GM21528 (cell line): ENCODE measurements at regions not wholly inside any gene's neighbourhood (a gene's known extent, or its start where the extent isn't known, plus 50 kb on each side); places are given as distances from the start of the nearest gene placed in this dataset.
A peak's percentile ranks its signal among the peaks of the same experiment; 100 is the strongest.

Source experiments
- ATAC-seq: cut with Tn5 transposase; IDR thresholded peaks from one replicate; pipeline ENCODE4 v1.9.1; 2021; ENCODE audit warnings: mild to moderate bottlenecking, moderate library complexity; ENCODE audit not compliant: unreplicated experiment, low FRiP score

DNA sequence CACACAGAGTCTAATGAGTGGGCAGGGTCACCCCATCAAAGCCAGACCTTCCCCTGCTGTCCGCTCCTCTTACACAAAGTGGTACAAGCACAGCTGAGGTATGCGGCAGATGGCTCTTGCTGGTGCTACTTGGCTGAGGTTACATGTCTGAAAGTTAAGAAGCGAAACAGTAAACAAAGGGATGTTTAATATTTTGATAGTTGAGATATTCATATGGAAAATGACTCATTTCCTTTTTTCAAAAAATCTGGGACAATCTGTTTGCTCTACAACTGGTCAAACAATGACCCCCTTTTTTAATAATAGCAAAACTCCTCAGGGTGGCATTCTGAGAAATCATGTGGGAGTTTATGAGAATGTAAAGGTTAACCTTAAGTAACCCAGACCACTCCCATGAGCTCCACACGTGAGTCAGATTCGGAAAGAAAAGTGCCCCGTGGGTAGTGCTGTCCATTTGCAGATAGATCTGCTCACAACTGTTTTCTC lies 245.3 kb downstream of the TBXT start:
- no peak for ATAC-seq

DNA sequence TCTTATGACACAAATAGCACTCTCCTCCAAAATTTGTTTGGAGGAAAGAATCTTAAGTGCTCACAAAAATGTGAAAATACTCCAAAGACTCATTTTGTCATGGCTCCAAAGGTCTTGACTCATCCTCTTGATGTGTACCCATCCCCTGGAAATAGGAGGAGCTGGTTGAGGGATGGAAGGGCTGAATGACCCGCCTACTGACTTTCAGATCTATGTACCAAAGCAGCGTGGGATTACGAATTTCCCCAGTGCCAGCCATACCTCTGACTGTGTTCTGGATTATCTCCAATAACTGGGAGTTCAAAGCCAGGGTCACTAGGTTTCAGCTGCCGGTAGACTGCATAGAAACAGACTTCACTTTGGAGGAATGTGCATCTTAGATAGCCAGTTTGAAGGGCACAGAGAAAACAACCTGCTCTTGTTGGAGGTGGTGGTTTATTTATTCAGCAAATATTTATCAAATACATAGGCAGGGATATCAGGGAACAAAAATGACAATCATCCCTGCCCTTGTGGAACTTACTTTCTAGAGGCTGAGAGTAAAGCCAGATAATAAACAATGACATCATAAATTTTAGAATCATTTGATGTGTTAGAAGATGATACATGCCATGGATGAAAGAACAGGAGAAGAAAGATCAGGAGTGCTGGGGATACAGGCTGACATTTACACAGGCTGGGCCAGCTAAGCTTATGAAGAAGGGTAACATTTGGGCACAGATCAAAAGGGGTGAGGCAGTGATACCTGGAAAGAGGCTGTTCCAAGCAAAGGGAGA lies 246.6 kb downstream of the TBXT start:
- no peak for ATAC-seq

DNA sequence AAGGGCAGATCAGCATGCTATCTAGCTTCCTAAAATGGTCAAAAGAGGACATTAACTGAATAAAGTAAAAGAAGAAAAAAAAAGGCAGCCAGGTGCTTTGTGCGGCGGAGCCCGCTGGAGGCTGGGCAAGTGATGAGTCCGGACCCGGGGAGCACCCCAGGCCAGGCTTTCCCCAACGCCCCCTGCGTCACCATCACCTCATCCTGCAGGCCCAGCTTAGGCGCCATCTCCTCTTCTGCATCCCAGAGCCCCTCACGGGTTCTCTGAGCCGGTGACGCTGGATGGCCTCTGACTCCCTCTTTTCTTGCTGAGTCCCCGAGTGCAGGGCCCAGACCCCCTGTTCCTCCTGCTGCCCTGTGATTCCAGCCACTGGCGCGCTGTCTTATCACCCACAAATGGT lies 250.1 kb downstream of the TBXT start:
- no peak for ATAC-seq

DNA sequence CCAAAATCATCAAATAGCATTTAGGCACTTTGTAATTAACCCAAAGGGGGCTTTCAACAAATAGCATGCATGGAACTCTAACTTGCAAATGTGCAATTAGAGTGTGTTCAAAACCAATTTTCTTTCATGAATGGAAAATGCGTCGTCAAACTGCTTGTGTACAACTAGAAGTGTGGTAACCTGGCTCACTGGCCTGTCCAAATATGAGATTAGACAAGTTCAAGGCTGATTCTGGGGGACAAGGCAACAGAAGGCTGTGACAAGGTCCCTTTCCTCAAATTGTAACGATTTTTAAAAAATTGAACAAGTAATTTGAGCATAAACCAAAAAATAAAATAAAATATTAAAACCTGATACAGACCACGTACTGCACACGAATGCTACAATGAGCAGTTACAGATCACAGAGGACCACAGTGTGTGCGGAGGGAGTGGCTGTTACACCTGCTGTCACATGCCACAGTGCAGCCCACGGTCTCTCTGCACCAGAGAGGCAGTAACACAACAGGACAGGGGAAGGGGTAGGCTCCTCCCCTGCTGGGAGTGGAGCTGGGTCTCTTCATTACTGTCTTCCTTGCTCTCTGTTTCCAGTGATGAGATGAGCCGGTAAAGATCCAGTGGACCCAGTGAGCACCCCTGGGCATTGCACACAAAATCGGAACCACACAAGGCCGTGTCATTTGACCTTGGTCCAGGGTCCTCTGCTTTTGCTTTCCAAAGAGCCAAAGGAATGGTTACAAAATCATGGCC lies 252.2 kb upstream of the PDE10A start:
- ATAC-seq, result no peak

DNA sequence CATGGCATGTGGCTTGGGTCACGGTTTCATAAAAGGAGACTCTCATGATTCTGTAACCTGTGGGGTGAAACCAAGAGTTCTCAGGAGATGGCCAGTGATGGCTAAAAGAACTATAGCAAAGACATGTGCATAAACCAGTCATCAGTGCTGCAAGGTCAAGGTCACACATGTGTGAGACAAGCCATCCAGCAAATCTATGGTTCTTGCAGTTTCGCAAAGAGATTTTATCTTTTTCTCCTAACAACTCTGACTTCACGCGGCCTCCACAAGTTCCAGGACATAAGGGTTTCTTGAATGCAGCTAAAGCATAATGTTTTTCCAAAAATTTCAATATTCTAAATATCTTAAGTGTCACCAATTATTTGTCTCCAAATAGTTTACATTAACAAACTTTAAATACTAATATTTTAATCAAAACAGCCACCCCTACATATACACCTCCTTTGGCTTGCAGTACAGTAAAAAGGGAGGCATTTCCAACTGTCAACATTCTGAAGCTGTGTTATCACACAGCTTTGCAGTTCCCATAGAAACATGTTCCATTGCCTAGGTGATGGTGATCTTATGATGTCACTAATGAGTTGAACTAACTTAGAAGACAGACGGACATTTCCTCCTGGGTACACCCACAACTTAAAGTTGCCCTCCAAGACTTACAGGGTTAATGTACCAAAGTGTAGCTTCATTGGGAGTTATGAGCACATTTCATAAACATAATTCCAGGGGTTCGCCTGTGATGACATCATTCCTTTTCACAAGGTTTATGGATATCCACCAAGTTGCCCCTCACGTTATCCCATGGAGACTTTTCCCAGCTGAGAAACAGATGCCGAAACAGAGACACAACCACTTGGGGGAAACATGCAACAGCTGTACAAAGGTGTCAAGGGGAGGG lies 250.9 kb upstream of the PDE10A start:
- ATAC-seq, result no peak

DNA sequence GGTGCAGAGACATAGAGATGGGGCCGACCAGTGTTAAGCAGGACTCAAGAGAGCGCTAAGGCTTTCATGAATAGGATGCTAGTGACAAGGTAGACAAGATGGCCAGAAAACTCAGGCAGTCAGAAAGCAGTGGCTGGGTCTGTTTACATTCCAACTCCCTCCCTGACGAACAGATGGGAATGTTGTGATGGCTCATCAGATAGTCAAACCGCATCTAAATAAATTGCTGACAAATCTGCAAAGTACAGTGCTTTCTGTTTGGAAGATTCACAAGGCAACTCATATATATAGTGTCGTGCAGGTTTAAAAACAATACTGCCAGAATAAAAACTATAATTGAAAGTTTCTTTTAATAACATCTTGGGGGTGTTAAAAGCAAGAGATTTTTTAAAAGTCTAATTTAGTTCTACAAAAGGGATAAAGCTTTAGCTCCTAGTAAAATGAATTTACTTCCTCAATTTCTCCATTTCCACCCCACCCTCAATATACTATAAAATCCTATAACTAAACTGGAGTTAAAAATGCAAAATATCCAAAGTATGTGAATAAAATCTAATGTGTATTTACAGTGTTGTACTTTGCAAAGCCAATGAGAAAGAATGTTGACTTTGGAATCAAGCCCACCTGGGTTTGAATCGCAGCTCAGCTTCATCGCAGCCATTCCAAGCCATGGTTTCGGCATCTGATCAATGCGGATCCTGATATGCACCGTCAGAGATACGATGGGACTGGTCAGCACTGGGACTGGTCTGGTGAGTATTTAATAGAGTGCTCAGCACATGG lies 247.3 kb upstream of the PDE10A start:
- no peak for ATAC-seq

DNA sequence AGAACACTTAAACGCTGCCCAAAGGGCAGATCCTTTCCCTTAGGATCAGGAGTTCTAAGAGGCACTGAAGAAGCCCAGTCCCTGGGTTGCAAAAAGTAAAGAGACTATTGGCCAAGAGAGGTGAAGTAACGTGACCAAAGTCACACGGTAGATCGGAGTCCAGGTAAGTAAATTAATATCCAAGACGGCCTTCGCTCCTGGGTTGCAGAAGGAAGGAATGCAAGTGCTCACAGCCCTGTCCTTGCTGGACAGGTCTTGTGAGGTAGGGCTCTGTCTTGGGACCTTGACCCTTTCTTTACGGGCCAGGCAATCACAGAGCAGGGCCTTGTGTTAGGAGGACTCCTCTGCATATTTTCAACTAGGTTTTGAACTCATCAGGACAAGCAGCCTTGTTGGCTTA lies 243.7 kb upstream of the PDE10A start:
- no peak for ATAC-seq

DNA sequence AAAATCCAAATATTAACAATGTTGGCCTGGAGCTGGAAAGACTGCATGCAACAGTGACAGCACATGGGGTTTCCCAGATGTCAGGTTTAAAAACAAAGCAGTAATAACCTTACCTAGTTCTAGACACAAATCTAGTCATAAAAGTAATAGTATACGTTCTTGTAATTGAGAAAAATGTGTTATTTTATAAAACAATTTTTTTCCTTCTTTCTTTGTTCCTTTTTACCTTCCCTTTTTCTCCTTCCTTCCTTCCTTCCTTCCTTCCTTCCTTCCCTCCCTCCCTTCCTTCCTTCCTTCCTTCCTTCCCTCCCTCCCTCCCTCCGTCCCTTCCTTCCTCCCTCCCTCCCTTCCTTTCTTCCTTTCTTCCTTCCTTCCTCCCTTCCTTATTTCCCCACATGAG lies 242.7 kb upstream of the PDE10A start:
- ATAC-seq, result no peak

DNA sequence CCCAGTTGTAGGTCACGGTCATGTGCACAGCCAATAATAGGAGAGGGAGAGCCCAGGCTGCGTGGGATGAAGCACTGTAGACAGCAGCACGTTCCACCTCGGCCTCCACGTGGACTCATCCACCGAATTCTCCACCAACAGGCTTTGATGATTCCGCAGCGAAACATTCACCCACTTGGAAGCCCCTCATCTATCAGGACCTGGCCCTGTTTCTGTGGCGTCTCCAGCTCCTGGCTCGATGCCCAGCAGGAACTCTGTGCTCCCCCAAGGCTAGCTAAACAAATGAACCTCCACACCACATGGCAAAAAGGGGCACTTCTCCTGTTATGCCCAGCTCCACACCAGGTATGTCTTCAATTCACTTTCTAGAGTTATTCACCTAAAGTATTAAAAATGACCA lies 237.9 kb upstream of the PDE10A start:
- no peak for ATAC-seq

DNA sequence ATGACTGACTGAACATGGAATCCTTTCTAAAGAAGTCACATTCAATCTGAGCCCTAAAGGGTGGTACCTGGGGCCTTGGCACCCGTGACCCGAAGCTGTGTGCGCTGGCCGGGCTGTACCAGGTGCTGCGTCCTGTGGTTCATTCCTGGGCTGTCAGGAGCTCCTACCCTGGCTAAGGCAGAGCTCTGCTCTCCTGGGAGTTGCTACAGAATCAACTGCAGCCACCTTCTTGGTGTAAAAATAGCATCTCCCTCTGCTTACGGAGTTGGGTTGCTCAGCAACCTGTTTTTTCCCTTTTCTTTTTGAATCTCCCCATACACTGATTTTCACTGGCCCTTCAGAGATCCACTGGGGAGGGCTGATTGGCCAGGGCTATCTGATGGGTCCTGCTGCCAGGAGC lies 236.6 kb upstream of the PDE10A start:
- ATAC-seq, result no peak

DNA sequence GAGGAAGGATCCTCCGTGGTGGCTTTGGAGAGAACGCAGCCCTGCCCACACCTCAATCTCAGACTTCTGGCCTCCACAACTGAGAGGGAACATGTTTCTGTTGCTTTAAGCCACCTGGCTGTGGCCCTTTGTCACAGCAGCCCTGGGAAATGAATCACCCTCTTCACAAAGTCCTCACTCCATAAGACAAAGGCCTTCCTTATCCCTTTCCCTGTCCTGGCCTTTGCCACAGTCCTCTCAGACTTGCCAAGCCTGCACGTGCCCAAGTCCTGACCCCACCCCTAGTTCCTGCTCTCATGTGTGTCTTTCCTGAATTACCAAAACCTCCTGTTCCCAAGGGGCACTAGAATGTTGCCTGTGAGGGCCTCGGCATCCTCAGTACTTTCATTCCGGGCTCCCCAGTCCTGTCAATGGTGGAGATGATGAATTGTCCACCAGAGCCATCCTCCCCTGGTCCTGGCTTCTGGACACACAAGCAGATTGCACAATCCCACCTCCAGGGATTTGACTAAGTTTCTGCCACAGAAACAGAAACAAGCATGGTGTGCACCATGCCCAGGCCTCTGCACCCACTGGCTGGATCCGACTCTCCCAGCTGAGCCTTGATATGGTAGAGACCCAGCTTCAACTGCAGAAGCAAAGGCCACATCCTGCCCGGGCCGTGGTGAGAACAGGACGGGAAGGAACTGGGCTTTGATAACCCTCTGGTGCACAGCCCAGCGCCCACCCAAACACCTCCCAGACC lies 232.6 kb upstream of the PDE10A start:
- no peak for ATAC-seq

DNA sequence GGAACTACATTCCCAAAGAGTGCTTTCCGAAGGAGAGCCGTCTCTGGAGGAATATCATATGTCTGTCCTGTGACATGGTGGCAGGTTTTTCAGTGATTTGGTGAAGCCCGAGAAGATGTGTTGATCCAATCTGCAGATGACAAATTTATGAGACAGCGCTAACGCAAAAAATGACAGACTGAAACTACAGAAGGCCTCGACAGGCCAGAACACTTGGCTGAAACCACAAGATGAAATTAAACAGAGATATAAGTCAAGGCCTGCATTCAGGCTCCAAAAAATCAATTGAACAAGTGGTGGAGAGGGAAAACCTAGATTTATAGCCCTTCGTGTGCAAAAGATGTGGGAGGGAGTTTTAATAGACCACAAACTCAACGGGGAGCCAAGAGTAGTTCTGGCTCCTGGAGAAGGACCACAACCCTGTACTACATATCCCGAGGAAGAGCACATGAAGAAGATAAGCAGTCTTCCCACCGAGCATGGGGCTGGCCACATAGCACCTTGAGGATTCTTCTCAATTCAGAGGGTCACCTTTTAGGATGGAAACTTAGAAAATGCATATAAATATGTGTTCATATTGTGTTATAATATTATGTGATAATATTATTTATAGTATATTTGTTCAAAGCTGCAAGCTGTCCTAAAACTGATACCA lies 231.3 kb upstream of the PDE10A start:
- no peak for ATAC-seq

DNA sequence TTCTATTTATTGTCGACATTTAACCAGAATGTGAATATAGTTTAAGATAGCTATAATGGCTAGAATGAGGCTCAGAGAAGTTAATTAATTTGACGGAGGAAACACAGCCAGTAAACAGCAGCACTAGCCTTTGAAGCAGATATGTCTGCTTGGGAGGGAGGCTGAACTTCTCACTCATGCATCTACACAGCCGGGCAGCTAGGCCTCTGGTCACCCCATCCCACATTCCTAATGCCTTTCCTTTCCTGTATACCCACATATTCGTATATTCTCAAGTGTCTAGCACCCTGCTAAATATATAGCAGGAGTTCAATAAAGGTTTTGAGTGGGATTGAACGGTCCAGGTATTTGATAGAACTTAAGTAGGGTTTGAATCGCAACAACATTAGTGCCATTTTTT lies 230.4 kb upstream of the PDE10A start:
- no peak for ATAC-seq

DNA sequence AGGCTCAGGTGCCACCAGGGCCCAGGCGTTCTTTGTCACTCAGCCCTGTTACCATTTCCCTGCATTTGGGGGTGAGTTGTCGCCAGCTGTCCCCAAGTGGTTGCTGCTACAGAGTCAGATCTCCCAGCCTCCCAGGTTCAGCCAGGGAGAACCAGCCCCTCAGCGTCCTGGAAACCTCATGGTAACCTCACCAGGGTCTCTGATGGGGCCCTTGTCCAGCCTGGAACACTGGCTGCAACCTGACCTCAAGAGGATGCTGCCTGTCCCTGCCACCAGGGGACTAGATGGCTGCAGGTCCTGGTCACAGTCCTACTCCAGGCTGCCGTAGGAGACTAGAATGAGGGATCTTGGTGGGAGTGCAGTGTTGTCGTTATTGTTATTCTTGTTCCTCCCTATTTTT lies 228.3 kb upstream of the PDE10A start:
- no peak for ATAC-seq

DNA sequence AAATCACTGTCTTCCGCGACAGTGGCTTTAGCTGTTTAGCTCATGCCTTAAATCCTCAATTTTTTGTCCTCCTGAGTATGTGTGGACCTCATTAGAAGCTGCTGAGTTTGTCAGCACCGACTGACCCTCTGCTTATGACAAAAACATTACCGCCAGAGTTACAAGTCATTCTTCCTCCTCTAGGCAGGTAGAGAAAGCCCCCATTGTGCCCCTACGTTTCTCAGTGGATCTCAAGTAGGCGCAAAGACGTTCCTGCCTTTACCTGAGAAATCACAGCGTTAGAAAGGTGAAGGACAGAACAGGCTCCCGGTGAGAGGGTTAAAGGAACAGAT lies 227.3 kb upstream of the PDE10A start:
- no peak for ATAC-seq

DNA sequence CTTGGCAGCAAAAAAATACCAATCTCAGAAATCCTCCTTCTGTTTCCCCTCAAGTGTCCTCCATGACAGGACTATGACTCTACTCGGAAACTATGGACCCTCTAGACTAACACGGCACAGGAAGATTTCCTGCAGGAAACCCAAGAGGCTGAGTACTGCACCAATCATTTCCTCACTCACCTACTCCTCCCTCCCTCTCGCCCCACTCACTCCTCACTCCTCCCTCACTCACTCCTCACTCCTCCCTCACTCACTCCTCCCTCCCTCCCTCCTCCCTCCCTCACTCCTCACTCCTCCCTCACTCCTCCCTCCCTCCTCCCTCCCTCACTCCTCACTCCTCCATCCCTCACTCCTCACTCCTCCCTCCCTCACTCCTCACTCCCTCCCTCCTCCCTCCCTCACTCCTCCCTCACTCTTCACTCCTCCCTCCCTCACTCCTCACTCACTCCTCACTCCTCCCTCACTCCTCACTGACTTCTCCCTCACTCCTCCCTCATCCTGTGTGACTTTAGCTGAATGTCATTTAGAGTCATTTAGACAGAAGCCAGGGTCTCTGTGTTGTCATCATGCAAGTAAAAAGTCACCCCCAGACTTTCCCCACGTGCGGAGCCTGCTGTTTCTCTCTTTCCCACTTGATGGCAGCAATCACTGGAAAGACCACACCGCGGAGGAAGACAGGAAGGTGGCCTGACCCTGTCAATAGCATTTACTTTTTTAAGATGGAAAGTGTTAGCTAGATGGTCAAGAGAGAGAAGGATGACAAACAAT lies 226.8 kb upstream of the PDE10A start:
- ATAC-seq, result peak; percentile 49

DNA sequence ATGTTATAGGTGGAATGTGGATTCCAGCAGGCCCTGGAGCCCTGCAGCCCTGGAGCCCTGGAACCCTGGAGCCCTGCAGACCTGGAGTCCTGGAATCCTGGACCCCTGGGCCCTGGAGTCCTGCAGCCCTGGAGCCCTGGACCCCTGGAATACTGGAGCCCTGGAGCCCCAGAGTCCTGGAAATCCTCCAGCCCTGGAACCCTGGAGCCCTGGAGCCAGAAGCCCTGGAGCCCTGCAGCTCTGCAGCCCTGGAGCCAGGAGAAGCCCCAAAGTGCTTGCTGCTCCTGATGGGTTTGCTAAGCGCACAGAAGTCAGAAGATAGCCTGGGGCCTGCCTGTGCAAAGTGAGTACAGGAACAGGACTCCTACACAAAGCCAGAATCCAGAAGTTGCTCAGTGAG lies 223.1 kb upstream of the PDE10A start:
- no peak for ATAC-seq
